Upper lobe of right lung (tissue), 1 donor: ENCODE measurements at regions not wholly inside any gene's neighbourhood (a gene's known extent, or its start where the extent isn't known, plus 50 kb on each side); places are given as distances from the start of the nearest gene placed in this dataset.

Experiments
- ATAC-seq: fragments of 200-7000 bp; cut with Tn5 transposase; one replicate; pipeline ENCODE4 v1.9.1; 2020; ENCODE audit warnings: mild to moderate bottlenecking, moderate library complexity
- DNase-seq: peaks from one replicate; pipeline ENCODE4 v3.0.0-alpha.2; 2020
- H3K27ac ChIP-seq: fragments of 200-600 bp; one replicate; pipeline ENCODE4 v1.8.0; 2022
- H3K27me3 ChIP-seq: fragments of 200-600 bp; one replicate; pipeline ENCODE4 v1.8.0; 2022; ENCODE audit warnings: mild to moderate bottlenecking
- H3K36me3 ChIP-seq: fragments of 200-600 bp; one replicate; pipeline ENCODE4 v1.8.0; 2022
- H3K4me1 ChIP-seq: fragments of 200-600 bp; one replicate; pipeline ENCODE4 v1.8.0; 2022
- H3K4me3 ChIP-seq: fragments of 200-600 bp; one replicate; pipeline ENCODE4 v1.8.0; 2022; ENCODE audit warnings: mild to moderate bottlenecking
- H3K9me3 ChIP-seq: fragments of 200-600 bp; one replicate; pipeline ENCODE4 v1.8.0; 2022
- intact Hi-C: fragments of 100-400 bp; cut with DNase I; formaldehyde crosslinking; loops from one replicate; pipeline ENCODE4 v1.11.0; 2022
- TF ChIP-seq, protein P1 (sequence below): fragments of 200-600 bp; IDR thresholded peaks from one replicate; pipeline ENCODE4 v1.8.0; 2022; ENCODE audit warnings: antibody characterized with exemption
- donor health status: DM: no; HTN: yes; CAD: no; lungs with severe emphysema.

GRCh38 chr13:23488442-23488841 is 54.9 kb upstream of the SACS start:
- DNase-seq (no peak), ATAC-seq (no peak)
- no peaks in the 10 kb centered on the region for H3K4me1 ChIP-seq
- no peak overlapping the region for H3K4me3 ChIP-seq
- H3K36me3 ChIP-seq, result no peaks in the 10 kb centered on the region
- no peaks in the 10 kb centered on the region for H3K9me3 ChIP-seq
- intact Hi-C loops, result no loop called here
- no peaks in the 10 kb centered on the region for H3K27me3 ChIP-seq
- TF ChIP-seq, protein P1, sequence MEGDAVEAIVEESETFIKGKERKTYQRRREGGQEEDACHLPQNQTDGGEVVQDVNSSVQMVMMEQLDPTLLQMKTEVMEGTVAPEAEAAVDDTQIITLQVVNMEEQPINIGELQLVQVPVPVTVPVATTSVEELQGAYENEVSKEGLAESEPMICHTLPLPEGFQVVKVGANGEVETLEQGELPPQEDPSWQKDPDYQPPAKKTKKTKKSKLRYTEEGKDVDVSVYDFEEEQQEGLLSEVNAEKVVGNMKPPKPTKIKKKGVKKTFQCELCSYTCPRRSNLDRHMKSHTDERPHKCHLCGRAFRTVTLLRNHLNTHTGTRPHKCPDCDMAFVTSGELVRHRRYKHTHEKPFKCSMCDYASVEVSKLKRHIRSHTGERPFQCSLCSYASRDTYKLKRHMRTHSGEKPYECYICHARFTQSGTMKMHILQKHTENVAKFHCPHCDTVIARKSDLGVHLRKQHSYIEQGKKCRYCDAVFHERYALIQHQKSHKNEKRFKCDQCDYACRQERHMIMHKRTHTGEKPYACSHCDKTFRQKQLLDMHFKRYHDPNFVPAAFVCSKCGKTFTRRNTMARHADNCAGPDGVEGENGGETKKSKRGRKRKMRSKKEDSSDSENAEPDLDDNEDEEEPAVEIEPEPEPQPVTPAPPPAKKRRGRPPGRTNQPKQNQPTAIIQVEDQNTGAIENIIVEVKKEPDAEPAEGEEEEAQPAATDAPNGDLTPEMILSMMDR, result no peak
- no peak overlapping the region for H3K27ac ChIP-seq

DNA sequence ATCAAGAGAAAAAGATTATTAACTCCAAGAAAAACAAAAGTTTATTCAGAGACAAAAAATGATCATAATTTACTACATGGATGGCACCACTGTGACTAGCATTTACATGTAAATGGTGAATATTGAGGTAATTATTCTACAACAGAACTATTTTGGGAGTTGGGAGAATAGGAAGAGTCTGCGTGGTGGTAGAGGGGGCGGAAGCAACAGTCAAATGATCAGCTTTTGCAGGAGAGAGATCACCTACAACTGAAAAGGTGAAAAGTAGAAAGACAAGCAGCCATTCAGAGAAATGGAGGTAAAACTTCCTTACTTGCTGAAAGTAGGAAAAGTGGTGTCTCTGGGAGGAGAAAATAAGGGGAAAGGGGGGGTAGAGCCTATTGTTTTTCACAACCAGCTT is 62.8 kb upstream of the SACS start:
- TF ChIP-seq, protein P1, result no peak
- DNase-seq (no peak), ATAC-seq (no peak)
- H3K9me3 ChIP-seq, result no peaks in the 10 kb centered on the region
- H3K36me3 ChIP-seq, result no peaks in the 10 kb centered on the region
- no peaks in the 10 kb centered on the region for H3K4me1 ChIP-seq
- no peak overlapping the region for H3K27ac ChIP-seq
- no peaks in the 10 kb centered on the region for H3K27me3 ChIP-seq
- intact Hi-C loops, result no loop called here
- no peak overlapping the region for H3K4me3 ChIP-seq

DNA sequence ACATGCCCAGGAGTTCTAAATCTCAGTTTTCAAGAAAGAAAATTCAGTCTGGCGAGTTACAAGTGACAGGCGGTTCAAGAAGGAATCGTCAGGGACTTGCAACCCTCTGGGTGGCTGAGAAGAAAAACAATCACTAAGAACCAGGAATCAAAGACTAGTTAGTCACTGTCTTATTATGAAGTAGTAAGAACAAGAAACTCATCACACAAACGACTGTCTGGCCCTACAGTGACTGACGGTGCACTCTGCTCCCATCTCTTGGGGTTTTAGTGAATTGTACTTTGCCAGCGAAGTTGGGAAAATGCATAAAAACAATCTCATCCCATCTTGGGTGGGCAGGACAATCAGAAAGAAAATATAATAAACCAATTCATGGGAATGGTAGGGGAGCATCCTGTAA is 63.7 kb upstream of the SACS start:
- Histone ChIP-seq H3K27me3 (no peaks in the 10 kb centered on the region), H3K4me1 (no peaks in the 10 kb centered on the region), H3K27ac (no peak overlapping the region), H3K4me3 (no peak overlapping the region), H3K36me3 (no peaks in the 10 kb centered on the region), H3K9me3 (no peaks in the 10 kb centered on the region)
- intact Hi-C loops, result no loop called here
- no peak for DNase-seq
- ATAC-seq, result no peak
- TF ChIP-seq, protein P1, result no peak

DNA sequence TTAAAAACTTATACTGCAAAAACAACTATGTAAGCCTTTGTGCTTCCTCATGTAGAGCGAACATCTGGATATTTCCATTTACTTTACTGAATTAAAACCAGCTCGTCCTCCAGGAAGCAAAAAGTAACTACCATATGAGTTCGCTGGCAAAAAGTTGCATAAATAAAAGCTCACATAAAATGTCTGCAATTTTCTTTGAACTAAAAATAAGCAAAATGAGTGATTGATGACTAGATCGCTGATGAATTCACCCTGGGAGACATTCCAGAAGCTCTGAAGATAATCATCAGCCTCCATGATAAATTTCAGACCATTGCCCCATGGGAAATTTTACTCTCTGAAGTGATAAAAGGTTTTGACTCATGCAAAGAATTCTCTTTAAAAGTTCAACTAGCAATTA is 67.3 kb upstream of the SACS start:
- no peak for DNase-seq
- Histone ChIP-seq H3K4me3 (no peak overlapping the region), H3K9me3 (no peaks in the 10 kb centered on the region), H3K4me1 (no peaks in the 10 kb centered on the region), H3K36me3 (no peaks in the 10 kb centered on the region), H3K27me3 (no peaks in the 10 kb centered on the region), H3K27ac (no peak overlapping the region)
- TF ChIP-seq, protein P1, result no peak
- ATAC-seq, result no peak
- intact Hi-C loops, result no loop called here

- ATAC-seq (no peak), DNase-seq (no peak)
- Histone ChIP-seq H3K9me3 (no peaks in the 10 kb centered on the region), H3K27ac (no peak overlapping the region), H3K4me1 (no peaks in the 10 kb centered on the region), H3K27me3 (no peaks in the 10 kb centered on the region), H3K36me3 (no peaks in the 10 kb centered on the region), H3K4me3 (no peak overlapping the region)
- intact Hi-C loops, result no loop called here
- TF ChIP-seq, protein P1, result no peak
These were observed 66.0 kb upstream of the TNFRSF19 start for GRCh38 chr13:23504180-23504579.

GRCh38 chr13:23505007-23505406 is 65.2 kb upstream of the TNFRSF19 start:
- no peaks in the 10 kb centered on the region for H3K27me3 ChIP-seq
- no peak for ATAC-seq
- H3K27ac ChIP-seq, result no peak overlapping the region
- TF ChIP-seq, protein P1, result no peak
- no peaks in the 10 kb centered on the region for H3K9me3 ChIP-seq
- intact Hi-C loops, result no loop called here
- H3K4me3 ChIP-seq, result no peak overlapping the region
- H3K4me1 ChIP-seq, result no peaks in the 10 kb centered on the region
- H3K36me3 ChIP-seq, result no peaks in the 10 kb centered on the region
- DNase-seq, result no peak
